RCC 7860 (cell line): ENCODE measurements at regions not wholly inside any gene's neighbourhood (a gene's known extent, or its start where the extent isn't known, plus 50 kb on each side); places are given as distances from the start of the nearest gene placed in this dataset.

Source experiments
- DNase-seq: peaks from one replicate; pipeline ENCODE4 v3.0.0-alpha.2; 2015; ENCODE audit warnings: low spot score
- FAIRE-seq: peaks from 2 replicates; lab custom pipeline; 2012; peaks lifted over from hg19 to GRCh38; lab: Jason Lieb, UNC

GRCh38 chr9:88037285-88037845, 63.0 kb upstream of the CDK20 start:
- no peak for FAIRE-seq
- no peak for DNase-seq

DNA sequence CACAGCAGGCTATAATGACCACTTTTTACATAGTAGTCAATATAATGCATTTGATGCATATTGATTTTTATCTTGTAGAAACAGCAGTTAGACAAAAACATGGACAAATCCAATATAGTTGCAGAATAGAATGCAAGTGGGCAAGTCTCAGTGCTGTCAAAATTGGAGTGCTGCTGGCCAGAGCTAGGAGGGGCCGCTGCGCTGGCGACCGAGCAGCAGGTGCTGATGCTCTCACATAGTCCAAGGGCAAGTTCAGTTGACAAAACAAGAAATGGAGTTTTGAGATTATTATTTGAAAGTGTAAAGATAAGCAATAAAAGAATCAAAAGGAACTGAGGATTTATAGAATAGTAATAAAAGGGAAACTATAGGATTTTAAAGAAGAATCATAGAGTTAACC, 60.6 kb upstream of the CDK20 start:
- no peak for FAIRE-seq

GRCh38 chr9:88033359-88033702, 59.0 kb upstream of the CDK20 start:
- DNase-seq (no peak), FAIRE-seq (no peak)

More for the DNA sequence above, 60.6 kb upstream of the CDK20 start:
- DNase-seq: no peak

DNA sequence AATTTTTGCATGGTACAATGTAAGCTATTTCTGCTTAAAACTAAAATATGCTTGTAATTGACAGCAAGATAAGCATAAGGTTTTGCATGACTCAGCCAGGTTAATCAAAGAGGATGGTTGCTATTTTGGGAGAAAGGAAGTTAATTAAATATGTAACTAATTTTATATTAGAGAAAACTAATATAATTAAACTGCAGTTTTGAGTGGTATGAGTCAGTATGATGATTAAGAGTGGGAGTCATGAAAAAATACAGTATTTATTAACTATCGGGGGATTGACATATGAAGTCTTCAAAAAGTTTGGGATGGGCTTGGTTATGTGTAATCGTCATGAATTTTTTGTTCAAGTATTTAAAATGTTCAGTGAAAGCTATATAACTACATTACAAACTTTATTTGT, 54.0 kb upstream of the CDK20 start:
- FAIRE-seq: no peak
- DNase-seq: no peak

DNA sequence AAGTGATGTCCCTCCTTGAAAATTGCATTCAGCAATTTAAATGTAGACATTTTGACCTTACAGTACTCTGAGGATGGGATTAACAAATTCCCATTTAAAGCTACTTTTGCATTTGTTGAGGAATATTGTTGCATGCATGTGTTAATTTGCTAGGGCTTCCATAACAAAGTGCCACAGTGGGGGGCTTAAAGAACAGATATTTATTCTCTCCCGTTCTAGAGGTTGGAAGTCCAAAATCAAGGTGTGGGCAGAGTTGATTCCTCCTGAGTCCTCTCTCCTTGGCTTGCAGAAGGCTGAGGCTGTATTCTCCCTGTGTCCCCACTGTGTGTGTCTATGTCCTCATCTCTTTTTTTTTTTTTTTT, 51.8 kb upstream of the CDK20 start:
- FAIRE-seq: no peak
- DNase-seq: no peak

DNA sequence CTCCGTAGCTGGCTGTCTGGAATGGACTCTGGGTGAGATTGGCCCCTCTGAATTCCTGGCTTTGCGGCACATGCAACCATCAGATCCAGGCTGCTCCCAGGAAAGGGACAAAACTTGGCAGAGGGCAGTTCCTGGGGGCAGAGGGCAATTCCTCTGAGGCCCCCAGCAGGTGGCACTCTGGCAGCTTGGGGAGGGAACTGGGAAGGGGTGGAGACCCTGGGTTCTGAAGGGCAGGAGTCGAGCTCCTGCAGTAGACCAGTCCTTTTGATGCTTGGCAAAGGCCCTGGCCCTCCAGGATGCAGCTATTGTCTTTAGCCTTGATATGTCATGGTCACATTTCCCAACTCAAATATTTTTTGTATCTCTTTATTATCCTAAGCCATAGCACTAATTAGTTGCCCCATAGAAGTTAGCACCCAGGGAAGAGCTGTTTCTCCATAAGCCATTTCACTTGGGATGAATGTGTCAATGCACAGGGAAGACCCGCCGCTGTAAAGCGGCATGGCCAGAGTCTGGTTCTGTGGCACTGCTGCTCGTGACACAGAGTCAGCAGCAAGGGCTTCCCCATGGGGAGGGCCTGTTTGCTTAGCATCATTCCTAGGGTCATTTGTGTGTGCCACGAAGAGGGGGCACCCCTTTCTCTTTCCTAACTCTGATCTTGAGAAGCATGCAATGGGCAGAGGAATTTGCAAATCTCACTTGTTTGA, 51.2 kb upstream of the CDK20 start:
- no peak for DNase-seq
- FAIRE-seq: no peak

DNA sequence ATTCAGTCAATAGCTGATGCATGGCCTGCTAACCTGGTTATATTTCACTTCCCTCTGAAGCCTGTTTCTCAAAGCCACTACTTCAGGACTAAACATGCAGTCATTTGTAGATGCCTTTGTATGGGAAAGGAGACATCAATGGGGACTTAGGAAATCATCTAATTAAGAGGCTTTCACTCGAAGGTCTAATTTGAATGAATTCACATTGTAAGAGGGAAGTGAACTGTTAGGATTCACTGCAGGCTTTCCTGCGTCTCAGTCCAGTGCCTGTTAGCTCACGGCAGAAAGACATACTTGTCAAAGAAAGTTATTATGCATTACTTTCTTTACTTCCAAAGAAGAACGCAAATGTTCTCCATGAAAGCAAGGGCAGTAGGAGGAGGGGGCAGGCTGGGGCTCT, 50.6 kb upstream of the CDK20 start:
- no peak for FAIRE-seq
- DNase-seq: no peak
